Peyer's patch (tissue), 4 donors: ENCODE measurements at regions not wholly inside any gene's neighbourhood (a gene's known extent, or its start where the extent isn't known, plus 50 kb on each side); places are given as distances from the start of the nearest gene placed in this dataset.

ENCODE experiments used
- CTCF ChIP-seq, 6 experiments: fragments of 450-650 bp in 4 of 6; fragments of 200-600 bp in 2 of 6; sonication (generic) in 1 of 6; IDR thresholded peaks; one replicate each; pipeline ENCODE4 v1.5.1; 2017 to 2019; ENCODE audit warnings: antibody characterized with exemption in 6 of 6, mild to moderate bottlenecking in 3 of 6, moderate library complexity in 1 of 6
- POLR2A ChIP-seq, 2 donors: fragments of 450-650 bp; IDR thresholded peaks; one replicate each; pipeline ENCODE4 v1.5.1; 2017; ENCODE audit warnings: antibody characterized with exemption in 2 of 2, mild to moderate bottlenecking in 2 of 2, moderate library complexity in 2 of 2

GRCh38 chr9:26394025-26394424 lies 498.6 kb downstream of the CAAP1 start:
- TF ChIP-seq CTCF (IDR thresholded peaks at IDR 0.05) (no peak), POLR2A (IDR thresholded peaks at IDR 0.05) (no peak)
